ENCODE measurements at regions not wholly inside any gene's neighbourhood (a gene's known extent, or its start where the extent isn't known, plus 50 kb on each side); places are given as distances from the start of the nearest gene placed in this dataset.
"Not testable (repeated sequence)": the region's sequence is repeated elsewhere in the genome, so short reads cannot be mapped to it uniquely, and the experiment has no call there.

DNA sequence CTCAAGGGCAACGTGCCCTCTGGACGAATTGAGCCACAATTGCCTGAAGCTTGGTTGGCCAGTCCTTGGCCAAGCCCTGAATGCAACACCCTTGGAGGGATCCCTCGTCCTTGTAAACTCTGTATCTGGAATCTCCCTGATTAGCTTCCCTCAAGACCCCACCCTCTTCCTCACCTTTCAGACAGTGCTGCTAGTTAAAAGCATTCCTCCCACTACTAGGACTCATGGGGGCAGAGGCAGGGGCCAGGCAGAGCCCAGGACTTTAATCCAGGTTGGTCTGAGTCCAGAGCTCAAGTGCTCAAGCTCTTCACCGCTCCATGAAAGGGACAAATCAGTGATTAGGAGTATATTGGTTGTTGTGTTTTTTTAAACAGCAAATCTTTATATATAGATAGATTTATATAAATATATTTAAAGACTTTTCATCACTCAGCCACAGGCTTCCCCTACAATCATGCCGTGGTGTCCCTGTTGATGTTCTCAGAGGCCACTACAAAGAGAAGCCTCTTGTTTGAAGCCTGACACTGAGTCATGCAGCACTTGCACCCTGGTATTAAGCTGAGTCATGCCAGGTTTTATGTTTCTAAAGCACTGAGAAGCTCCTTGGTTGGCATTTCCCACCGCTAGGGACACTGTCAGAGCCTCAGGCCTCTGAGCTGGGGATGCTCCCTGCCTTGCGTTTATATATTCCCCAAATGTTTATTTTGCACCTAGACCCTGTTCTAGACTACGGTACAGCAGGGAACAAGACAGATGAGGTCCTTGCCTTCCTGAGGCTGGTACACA is 53.8 kb upstream of the GSC start:
- DNase-seq = no peak

GRCh38 chr14:94821705-94822104 is 51.8 kb upstream of the GSC start:
- no peak for DNase-seq

DNA sequence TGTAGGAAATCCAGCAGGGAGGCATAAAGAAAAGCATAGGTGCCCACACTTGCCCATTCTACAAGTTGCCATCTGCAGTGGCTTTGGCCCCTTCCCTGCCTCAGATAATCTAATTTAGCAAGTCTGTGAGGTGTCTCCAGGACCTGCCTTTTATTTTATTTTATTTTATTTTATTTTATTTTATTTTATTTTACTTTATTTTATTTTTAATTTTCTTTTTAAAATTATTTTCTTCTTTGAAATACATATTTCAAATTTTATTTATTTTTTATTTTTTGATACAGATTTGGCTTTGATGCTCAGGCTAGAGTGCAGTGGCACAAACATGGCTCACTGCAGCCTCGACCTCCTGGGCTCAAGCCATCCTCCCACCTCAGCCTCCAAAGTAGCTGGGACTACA is 51.0 kb upstream of the GSC start:
- not testable (repeated sequence) for DNase-seq
